ENCODE measurements at regions not wholly inside any gene's neighbourhood (a gene's known extent, or its start where the extent isn't known, plus 50 kb on each side); places are given as distances from the start of the nearest gene placed in this dataset.

- TF ChIP-seq CTCF (IDR thresholded peaks at IDR 0.05) (no peak), POLR2A (IDR thresholded peaks at IDR 0.05) (no peak)
Measured at GRCh38 chr1:105088166-105088565, 1338.5 kb downstream of the AMY1C start.
